CD4-positive, alpha-beta memory T cell (primary cell): ENCODE measurements at regions not wholly inside any gene's neighbourhood (a gene's known extent, or its start where the extent isn't known, plus 50 kb on each side); places are given as distances from the start of the nearest gene placed in this dataset.

ENCODE experiments used
- CTCF ChIA-PET: fragments of 350-600 bp; sonication (Branson Sonifier 250); formaldehyde crosslinking; loops from one replicate; lab custom pipeline; 2021; ENCODE audit warnings: inconsistent platforms; ENCODE audit not compliant: partially characterized antibody; lab: Charles Lee
- POLR2A ChIA-PET: fragments of 350-600 bp; sonication (Branson Sonifier 250); formaldehyde crosslinking; loops from one replicate; lab custom pipeline; 2021; ENCODE audit not compliant: partially characterized antibody; lab: Charles Lee
- DNase-seq, 5 donors: peaks; one replicate each; pipeline versions ENCODE4 v3.0.0 to v3.0.0-alpha.2; 2020 to 2022; ENCODE audit warnings: mixed read lengths in 1 of 5
- H3K27ac ChIP-seq: one replicate; pipeline ENCODE4 v1.7.0; 2013; ENCODE audit warnings: low read depth, low read length
- H3K27me3 ChIP-seq: 2 replicates; pipeline ENCODE4 v1.7.0; 2013; ENCODE audit warnings: mild to moderate bottlenecking, low read length, moderate library complexity; ENCODE audit not compliant: insufficient read depth
- H3K36me3 ChIP-seq: 2 replicates; pipeline ENCODE4 v1.7.0; 2013; ENCODE audit warnings: mild to moderate bottlenecking, low read length, moderate library complexity; ENCODE audit not compliant: insufficient read depth
- H3K4me1 ChIP-seq: 2 replicates; pipeline ENCODE4 v1.7.0; 2013; ENCODE audit warnings: mild to moderate bottlenecking, low read length, moderate library complexity; ENCODE audit not compliant: insufficient read depth
- H3K4me3 ChIP-seq, 2 donors: one replicate each; pipeline ENCODE4 v1.7.0; 2013; ENCODE audit warnings: low read length in 2 of 2, mild to moderate bottlenecking in 1 of 2
- H3K9me3 ChIP-seq, 2 donors: one replicate each; pipeline ENCODE4 v1.7.0; 2013; ENCODE audit warnings: low read length in 2 of 2, control low read depth in 1 of 2; ENCODE audit not compliant: control insufficient read depth in 1 of 2
- H3K27ac Mint-ChIP-seq, 7 donors: one replicate each; pipeline ENCODE4 v1.8.0; 2020 to 2021; ENCODE audit warnings: mixed read lengths in 7 of 7, mild to moderate bottlenecking in 6 of 7, inconsistent platforms in 3 of 7, moderate library complexity in 3 of 7
- H3K27me3 Mint-ChIP-seq, 2 donors: one replicate each; pipeline ENCODE4 v1.8.0; 2020 to 2021; ENCODE audit warnings: mixed read lengths in 2 of 2
- H3K36me3 Mint-ChIP-seq, 2 donors: one replicate each; pipeline ENCODE4 v1.8.0; 2020 to 2021; ENCODE audit warnings: mixed read lengths in 2 of 2, inconsistent platforms in 1 of 2, mild to moderate bottlenecking in 1 of 2
- H3K4me1 Mint-ChIP-seq, 4 donors: one replicate each; pipeline ENCODE4 v1.8.0; 2020 to 2021; ENCODE audit warnings: mixed read lengths in 4 of 4, mild to moderate bottlenecking in 1 of 4
- H3K4me3 Mint-ChIP-seq, 8 donors: one replicate each; pipeline ENCODE4 v1.8.0; 2020 to 2021; ENCODE audit warnings: mixed read lengths in 8 of 8, mild to moderate bottlenecking in 7 of 8, moderate library complexity in 6 of 8, inconsistent platforms in 3 of 8
- H3K9me3 Mint-ChIP-seq, 8 donors: one replicate each; pipeline ENCODE4 v1.8.0; 2020 to 2021; ENCODE audit warnings: mixed read lengths in 8 of 8, mild to moderate bottlenecking in 5 of 8, inconsistent platforms in 3 of 8, moderate library complexity in 1 of 8
- intact Hi-C: fragments of 100-400 bp; cut with micrococcal nuclease; formaldehyde crosslinking; loops from one replicate; pipeline ENCODE4 v1.15.1; 2023

GRCh38 chr1:218123968-218124367 is 161.1 kb upstream of the RRP15 start:
- H3K36me3 ChIP-seq, result no peaks in the 10 kb centered on the region
- peaks cover 0 to 1% of the 10 kb centered on the region in 2 donors for H3K27me3 Mint-ChIP-seq
- peaks cover 0 to 2% (median 0%) of the 10 kb centered on the region in 8 donors for H3K9me3 Mint-ChIP-seq
- intact Hi-C loops, result no loop called here
- CTCF ChIA-PET, result no interaction called here
- no peak overlapping the region for H3K4me3 ChIP-seq
- no peak overlapping the region for H3K27ac ChIP-seq
- no peak for DNase-seq
- H3K4me1 ChIP-seq, result no peaks in the 10 kb centered on the region
- H3K36me3 Mint-ChIP-seq, result no peaks in the 10 kb centered on the region
- no peaks in the 10 kb centered on the region for H3K27me3 ChIP-seq
- H3K4me1 Mint-ChIP-seq, result no peaks in the 10 kb centered on the region
- H3K9me3 ChIP-seq, result no peaks in the 10 kb centered on the region
- no peak overlapping the region for H3K4me3 Mint-ChIP-seq
- no peak overlapping the region for H3K27ac Mint-ChIP-seq
- POLR2A ChIA-PET, result no interaction called here

DNA sequence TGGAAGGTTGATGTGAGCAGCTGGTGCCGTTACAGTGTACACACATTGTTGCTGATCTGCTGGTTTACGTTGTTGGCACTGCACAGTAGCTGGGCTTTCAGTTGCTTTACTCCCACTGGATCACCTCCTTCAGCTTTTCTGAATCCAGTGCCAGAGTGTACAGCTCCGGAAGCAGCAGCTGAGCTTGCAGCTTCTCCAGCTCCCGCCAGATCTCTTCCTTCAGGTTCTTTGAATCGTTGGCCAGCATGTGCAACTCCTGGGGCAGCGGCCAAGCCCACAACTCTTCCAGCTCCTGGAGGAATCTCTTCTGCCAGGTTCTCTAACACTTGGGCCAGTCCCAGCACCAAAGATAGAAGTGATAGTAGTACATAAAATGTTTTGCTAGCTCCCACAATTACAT is 149.7 kb upstream of the RRP15 start:
- Mint-ChIP-seq H3K4me1 (no peaks in the 10 kb centered on the region), H3K27me3 (no peaks in the 10 kb centered on the region), H3K4me3 (no peak overlapping the region), H3K36me3 (no peaks in the 10 kb centered on the region), H3K9me3 (peaks cover 0 to 24% (median 11%) of the 10 kb centered on the region in 8 donors), H3K27ac (no peak overlapping the region)
- POLR2A ChIA-PET, result no interaction called here
- CTCF ChIA-PET, result no interaction called here
- Histone ChIP-seq H3K9me3 (no peaks in the 10 kb centered on the region), H3K27me3 (no peaks in the 10 kb centered on the region), H3K4me1 (no peaks in the 10 kb centered on the region), H3K27ac (no peak overlapping the region), H3K36me3 (no peaks in the 10 kb centered on the region), H3K4me3 (no peak overlapping the region)
- DNase-seq, result no peak
- intact Hi-C loops, result no loop called here

DNA sequence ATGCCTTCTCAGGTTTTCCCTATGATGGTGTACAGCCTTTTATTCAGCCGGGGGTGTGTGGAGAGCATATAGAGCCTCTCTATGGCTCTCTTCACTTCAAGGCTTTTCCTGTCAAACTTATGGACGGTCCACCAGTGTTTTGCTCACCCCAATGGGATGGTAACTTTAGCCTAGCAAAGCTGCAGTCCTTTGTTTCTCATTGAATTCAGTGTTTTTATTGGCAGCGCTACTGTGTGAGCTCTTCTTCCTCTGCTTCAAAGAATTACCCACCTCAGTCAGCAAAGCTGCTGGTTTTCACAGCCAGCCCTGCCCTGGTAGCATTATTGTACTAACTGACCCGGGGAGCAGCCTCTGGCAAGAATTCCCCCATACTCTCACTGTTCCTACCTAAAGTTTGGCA is 145.3 kb upstream of the RRP15 start:
- H3K9me3 Mint-ChIP-seq, result peaks cover 0 to 27% (median 5%) of the 10 kb centered on the region in 8 donors
- Histone ChIP-seq H3K4me1 (no peaks in the 10 kb centered on the region), H3K9me3 (no peaks in the 10 kb centered on the region), H3K27ac (no peak overlapping the region), H3K36me3 (no peaks in the 10 kb centered on the region), H3K27me3 (no peaks in the 10 kb centered on the region), H3K4me3 (no peak overlapping the region)
- no peaks in the 10 kb centered on the region for H3K4me1 Mint-ChIP-seq
- intact Hi-C loops, result no loop called here
- no peak overlapping the region for H3K4me3 Mint-ChIP-seq
- no peak overlapping the region for H3K27ac Mint-ChIP-seq
- ChIA-PET POLR2A (no interaction called here), CTCF (no interaction called here)
- H3K36me3 Mint-ChIP-seq, result no peaks in the 10 kb centered on the region
- no peaks in the 10 kb centered on the region for H3K27me3 Mint-ChIP-seq
- DNase-seq, result no peak

GRCh38 chr1:218156595-218156994 is 128.5 kb upstream of the RRP15 start:
- Histone ChIP-seq H3K4me1 (no peaks in the 10 kb centered on the region), H3K27ac (no peak overlapping the region), H3K27me3 (no peaks in the 10 kb centered on the region), H3K4me3 (no peak overlapping the region), H3K36me3 (no peaks in the 10 kb centered on the region), H3K9me3 (no peaks in the 10 kb centered on the region)
- Mint-ChIP-seq H3K4me3 (no peak overlapping the region), H3K36me3 (no peaks in the 10 kb centered on the region), H3K4me1 (peaks cover 0 to 2% (median under 1%) of the 10 kb centered on the region in 4 donors), H3K27me3 (peaks cover 13 to 14% of the 10 kb centered on the region in 2 donors), H3K9me3 (peaks cover 0 to 8% (median 3%) of the 10 kb centered on the region in 8 donors), H3K27ac (no peak overlapping the region)
- POLR2A ChIA-PET, result interaction anchor here (0.6 kb wide), 1 partner anchor 1126 kb away, joined by 3 read pairs; no protein-coding TSS in a partner anchor
- DNase-seq, result no peak
- intact Hi-C loops, result no loop called here
- CTCF ChIA-PET, result no interaction called here

- Mint-ChIP-seq H3K27ac (no peak overlapping the region), H3K4me1 (peaks cover 12 to 24% (median 18%) of the 10 kb centered on the region in 4 donors), H3K4me3 (no peak overlapping the region), H3K27me3 (peaks cover 36 to 39% of the 10 kb centered on the region in 2 donors), H3K36me3 (no peaks in the 10 kb centered on the region), H3K9me3 (peaks cover 0 to 20% (median 9%) of the 10 kb centered on the region in 8 donors)
- intact Hi-C loops, result no loop called here
- ChIA-PET CTCF (no interaction called here), POLR2A (no interaction called here)
- Histone ChIP-seq H3K36me3 (no peaks in the 10 kb centered on the region), H3K27ac (no peak overlapping the region), H3K4me1 (peaks cover 20% of the 10 kb centered on the region), H3K9me3 (no peaks in the 10 kb centered on the region), H3K27me3 (peaks cover 26% of the 10 kb centered on the region), H3K4me3 (no peak overlapping the region)
- DNase-seq, result no peak
These were observed 121.7 kb upstream of the RRP15 start for GRCh38 chr1:218163371-218163770.

- intact Hi-C loops, result no loop called here
- ChIA-PET CTCF (no interaction called here), POLR2A (no interaction called here)
- no peaks in the 10 kb centered on the region for H3K9me3 ChIP-seq
- Mint-ChIP-seq H3K27ac (no peak overlapping the region), H3K36me3 (no peaks in the 10 kb centered on the region), H3K27me3 (peaks cover 34 to 36% of the 10 kb centered on the region in 2 donors), H3K9me3 (peaks cover 0 to 14% (median 8%) of the 10 kb centered on the region in 8 donors), H3K4me1 (peaks cover 12 to 24% (median 18%) of the 10 kb centered on the region in 4 donors), H3K4me3 (peak overlapping the region; percentile 71 to 90 (median 85))
- H3K4me3 ChIP-seq, result peak overlapping the region in 1 of 2 donors; percentile 23
- H3K27me3 ChIP-seq, result peaks cover 26% of the 10 kb centered on the region
- H3K27ac ChIP-seq, result no peak overlapping the region
- peaks cover 20% of the 10 kb centered on the region for H3K4me1 ChIP-seq
- DNase-seq, result no peak
- H3K36me3 ChIP-seq, result no peaks in the 10 kb centered on the region
These were observed 120.8 kb upstream of the RRP15 start for GRCh38 chr1:218164111-218164929.

DNA sequence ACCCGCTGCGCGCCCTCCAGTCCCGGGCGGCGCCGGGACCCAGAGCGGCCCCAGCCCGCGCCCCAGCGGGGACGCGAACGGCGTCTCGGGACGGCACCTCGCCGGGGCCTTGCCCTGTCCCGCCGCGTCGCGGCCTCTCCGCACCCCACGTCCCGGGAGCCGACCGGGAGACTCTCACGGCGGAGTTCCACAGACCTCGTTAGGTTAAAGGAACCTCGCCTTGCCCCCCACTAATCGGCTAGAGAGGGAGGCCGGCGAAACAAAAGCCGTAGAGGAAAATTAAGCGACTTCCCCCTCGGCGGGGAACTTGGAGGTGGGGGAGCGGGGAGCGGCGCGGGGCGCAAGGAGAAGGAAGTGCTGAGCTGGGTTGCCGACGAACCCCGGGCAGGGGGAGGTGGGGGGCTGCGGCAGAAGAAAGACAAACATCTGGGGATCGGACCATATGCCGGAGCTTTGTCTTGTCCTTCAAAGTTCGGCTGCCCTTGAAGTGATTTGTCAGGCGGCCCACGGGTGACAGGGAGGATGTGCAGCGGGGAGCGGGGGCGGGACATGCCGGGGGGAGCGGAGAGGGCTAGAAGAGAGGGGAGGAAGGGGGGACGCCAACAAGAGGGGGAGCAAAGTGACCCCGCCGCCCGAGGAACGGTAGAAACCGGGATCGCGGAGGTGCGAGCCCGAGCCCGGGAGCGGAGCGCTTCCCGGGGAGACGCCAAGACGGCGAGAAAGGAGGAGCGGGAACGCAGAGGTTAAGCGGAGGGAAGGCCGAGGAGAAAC is 120.0 kb upstream of the RRP15 start:
- intact Hi-C loops, result no loop called here
- CTCF ChIA-PET, result no interaction called here
- Histone ChIP-seq H3K4me1 (peaks cover 20% of the 10 kb centered on the region), H3K9me3 (no peaks in the 10 kb centered on the region), H3K4me3 (peak overlapping the region in 1 of 2 donors; percentile 8), H3K36me3 (no peaks in the 10 kb centered on the region), H3K27ac (no peak overlapping the region), H3K27me3 (peaks cover 26% of the 10 kb centered on the region)
- Mint-ChIP-seq H3K27ac (peak overlapping the region in 1 of 7 donors; percentile 30), H3K4me1 (peaks cover 12 to 24% (median 18%) of the 10 kb centered on the region in 4 donors), H3K4me3 (peak overlapping the region; percentile 57 to 82 (median 76)), H3K9me3 (peaks cover 0 to 14% (median 8%) of the 10 kb centered on the region in 8 donors), H3K36me3 (no peaks in the 10 kb centered on the region), H3K27me3 (peaks cover 34 to 38% of the 10 kb centered on the region in 2 donors)
- POLR2A ChIA-PET, result no interaction called here
- peak in 2 of 5 donors; percentile 3 to 6 for DNase-seq
